Neural crest cell (in vitro differentiated cells): ENCODE measurements at regions not wholly inside any gene's neighbourhood (a gene's known extent, or its start where the extent isn't known, plus 50 kb on each side); places are given as distances from the start of the nearest gene placed in this dataset.

Source experiments
- DNase-seq: peaks from one replicate; pipeline ENCODE4 v3.0.0; 2021; ENCODE audit warnings: low read depth, mixed read lengths, low spot score
- H3K27ac Mint-ChIP-seq: one replicate; pipeline ENCODE4 v1.8.0; 2021; ENCODE audit warnings: mild to moderate bottlenecking, mixed read lengths; ENCODE audit not compliant: unreplicated experiment
- H3K27me3 Mint-ChIP-seq: 2 replicates; pipeline ENCODE4 v1.8.0; 2021; ENCODE audit warnings: low read depth, mild to moderate bottlenecking, mixed read lengths
- H3K36me3 Mint-ChIP-seq: 2 replicates; pipeline ENCODE4 v1.8.0; 2021; ENCODE audit warnings: low read depth, mild to moderate bottlenecking, mixed read lengths
- H3K4me1 Mint-ChIP-seq: 2 replicates; pipeline ENCODE4 v1.8.0; 2021; ENCODE audit warnings: mixed read lengths
- H3K4me3 Mint-ChIP-seq: one replicate; pipeline ENCODE4 v1.8.0; 2021; ENCODE audit warnings: mild to moderate bottlenecking, mixed read lengths
- H3K9me3 Mint-ChIP-seq: 2 replicates; pipeline ENCODE4 v1.8.0; 2021; ENCODE audit warnings: mixed read lengths
- TF ChIP-seq, protein P1 (sequence below): fragments of 200-600 bp; sonication (generic); conservative IDR thresholded peaks from 2 replicates; pipeline ENCODE4 v1.5.0; 2021; ENCODE audit warnings: antibody characterized with exemption, mild to moderate bottlenecking

DNA sequence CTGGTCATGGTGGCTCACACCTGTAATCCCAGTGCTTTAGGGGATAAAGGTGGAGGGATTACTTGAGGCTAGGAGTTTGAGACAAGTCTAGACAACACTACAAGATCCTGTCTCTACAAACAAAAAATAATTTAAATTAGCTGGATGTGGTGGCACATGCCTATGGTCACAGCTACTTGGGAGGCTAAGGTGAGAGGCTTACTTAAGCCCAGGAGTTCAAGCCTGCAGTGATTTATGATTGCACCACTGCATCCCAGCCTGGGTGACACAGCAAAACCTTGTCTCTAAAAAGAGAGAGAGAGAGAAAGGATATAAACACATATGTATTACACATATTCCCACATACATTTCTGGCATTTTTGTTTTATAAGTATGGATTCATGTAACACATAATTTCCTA is 325.2 kb downstream of the DUSP10 start:
- Mint-ChIP-seq H3K9me3 (no peaks in the 10 kb centered on the region), H3K4me1 (no peaks in the 10 kb centered on the region), H3K4me3 (no peak overlapping the region), H3K36me3 (no peaks in the 10 kb centered on the region), H3K27me3 (no peaks in the 10 kb centered on the region), H3K27ac (no peak overlapping the region)
- TF ChIP-seq, protein P1, sequence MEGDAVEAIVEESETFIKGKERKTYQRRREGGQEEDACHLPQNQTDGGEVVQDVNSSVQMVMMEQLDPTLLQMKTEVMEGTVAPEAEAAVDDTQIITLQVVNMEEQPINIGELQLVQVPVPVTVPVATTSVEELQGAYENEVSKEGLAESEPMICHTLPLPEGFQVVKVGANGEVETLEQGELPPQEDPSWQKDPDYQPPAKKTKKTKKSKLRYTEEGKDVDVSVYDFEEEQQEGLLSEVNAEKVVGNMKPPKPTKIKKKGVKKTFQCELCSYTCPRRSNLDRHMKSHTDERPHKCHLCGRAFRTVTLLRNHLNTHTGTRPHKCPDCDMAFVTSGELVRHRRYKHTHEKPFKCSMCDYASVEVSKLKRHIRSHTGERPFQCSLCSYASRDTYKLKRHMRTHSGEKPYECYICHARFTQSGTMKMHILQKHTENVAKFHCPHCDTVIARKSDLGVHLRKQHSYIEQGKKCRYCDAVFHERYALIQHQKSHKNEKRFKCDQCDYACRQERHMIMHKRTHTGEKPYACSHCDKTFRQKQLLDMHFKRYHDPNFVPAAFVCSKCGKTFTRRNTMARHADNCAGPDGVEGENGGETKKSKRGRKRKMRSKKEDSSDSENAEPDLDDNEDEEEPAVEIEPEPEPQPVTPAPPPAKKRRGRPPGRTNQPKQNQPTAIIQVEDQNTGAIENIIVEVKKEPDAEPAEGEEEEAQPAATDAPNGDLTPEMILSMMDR: no peak
- DNase-seq: no peak

DNA sequence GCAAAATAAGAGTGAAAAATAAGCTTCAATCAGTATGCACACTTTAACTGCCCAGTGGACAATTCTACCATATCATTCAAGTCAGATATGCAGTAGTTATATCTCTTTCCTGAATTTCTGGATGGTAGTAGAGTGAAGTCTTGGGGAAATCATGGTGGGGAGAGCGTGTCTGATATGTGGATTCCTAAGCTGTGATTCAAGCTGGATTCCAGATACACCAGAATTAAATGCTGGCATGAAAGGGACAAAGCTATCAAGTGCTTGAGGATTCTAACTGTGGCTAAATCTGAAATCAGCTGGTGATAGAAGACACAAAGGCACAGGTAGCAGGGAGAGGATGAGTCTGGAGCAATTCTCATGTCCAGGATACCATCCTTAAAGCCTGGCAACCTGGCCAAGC is 323.5 kb downstream of the DUSP10 start:
- Mint-ChIP-seq H3K4me1 (no peaks in the 10 kb centered on the region), H3K36me3 (no peaks in the 10 kb centered on the region), H3K9me3 (no peaks in the 10 kb centered on the region), H3K4me3 (no peak overlapping the region), H3K27me3 (peaks cover 4% of the 10 kb centered on the region), H3K27ac (no peak overlapping the region)
- no peak for DNase-seq
- TF ChIP-seq, protein P1: no peak

DNA sequence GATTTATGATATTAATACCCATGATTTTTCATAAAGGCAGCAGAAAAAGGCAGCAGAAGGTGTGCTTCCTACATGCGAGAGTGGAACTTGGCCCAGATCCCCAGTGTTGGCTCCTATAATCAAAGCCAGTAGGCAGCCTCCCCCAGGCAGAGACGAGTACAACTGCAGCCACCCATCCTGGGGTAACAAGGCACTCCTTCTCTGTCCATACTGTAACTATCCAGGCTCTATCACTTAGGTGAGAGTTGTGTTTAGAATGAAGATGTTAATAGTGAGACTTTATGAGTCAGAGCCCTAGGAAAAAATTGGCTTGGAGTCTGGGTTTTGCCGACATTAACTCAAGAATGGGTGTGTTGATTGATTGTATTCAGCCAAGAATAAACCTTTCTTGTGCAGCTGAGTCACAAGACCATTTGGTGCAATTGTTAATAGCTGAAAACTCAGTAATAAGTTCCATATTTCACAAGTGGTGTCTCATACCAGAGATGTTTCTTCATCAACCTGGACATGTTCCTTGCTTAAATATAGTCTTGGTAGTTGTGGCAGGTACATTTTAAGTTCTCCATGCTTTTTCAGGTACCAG is 322.3 kb downstream of the DUSP10 start:
- no peak for DNase-seq
- Mint-ChIP-seq H3K36me3 (no peaks in the 10 kb centered on the region), H3K4me1 (no peaks in the 10 kb centered on the region), H3K9me3 (no peaks in the 10 kb centered on the region), H3K27me3 (peaks cover 4% of the 10 kb centered on the region), H3K27ac (no peak overlapping the region), H3K4me3 (no peak overlapping the region)
- TF ChIP-seq, protein P1: no peak

DNA sequence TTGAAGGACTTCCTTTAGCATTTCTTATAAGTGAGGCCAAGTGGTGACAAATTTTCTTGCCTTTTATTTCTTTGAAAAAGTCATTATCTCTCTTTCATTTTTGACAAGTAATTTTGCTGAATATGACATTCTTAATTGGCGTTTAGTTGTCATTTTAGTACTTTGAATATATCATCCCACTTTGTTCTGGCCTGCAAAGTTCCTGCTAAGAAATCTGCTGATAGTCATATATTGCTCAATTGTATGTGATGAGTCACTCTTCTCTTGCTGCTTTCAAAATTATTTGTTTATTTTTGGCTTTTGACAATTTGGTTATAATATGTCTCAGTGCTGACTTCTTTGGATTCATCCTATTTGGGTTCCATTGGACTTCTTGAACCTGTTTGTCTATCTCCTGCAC is 312.6 kb downstream of the DUSP10 start:
- no peaks in the 10 kb centered on the region for H3K4me1 Mint-ChIP-seq
- no peak for DNase-seq
- TF ChIP-seq, protein P1: no peak
- H3K27ac Mint-ChIP-seq: no peak overlapping the region
- H3K27me3 Mint-ChIP-seq: peaks cover 16% of the 10 kb centered on the region
- no peaks in the 10 kb centered on the region for H3K9me3 Mint-ChIP-seq
- H3K36me3 Mint-ChIP-seq: no peaks in the 10 kb centered on the region
- no peak overlapping the region for H3K4me3 Mint-ChIP-seq

DNA sequence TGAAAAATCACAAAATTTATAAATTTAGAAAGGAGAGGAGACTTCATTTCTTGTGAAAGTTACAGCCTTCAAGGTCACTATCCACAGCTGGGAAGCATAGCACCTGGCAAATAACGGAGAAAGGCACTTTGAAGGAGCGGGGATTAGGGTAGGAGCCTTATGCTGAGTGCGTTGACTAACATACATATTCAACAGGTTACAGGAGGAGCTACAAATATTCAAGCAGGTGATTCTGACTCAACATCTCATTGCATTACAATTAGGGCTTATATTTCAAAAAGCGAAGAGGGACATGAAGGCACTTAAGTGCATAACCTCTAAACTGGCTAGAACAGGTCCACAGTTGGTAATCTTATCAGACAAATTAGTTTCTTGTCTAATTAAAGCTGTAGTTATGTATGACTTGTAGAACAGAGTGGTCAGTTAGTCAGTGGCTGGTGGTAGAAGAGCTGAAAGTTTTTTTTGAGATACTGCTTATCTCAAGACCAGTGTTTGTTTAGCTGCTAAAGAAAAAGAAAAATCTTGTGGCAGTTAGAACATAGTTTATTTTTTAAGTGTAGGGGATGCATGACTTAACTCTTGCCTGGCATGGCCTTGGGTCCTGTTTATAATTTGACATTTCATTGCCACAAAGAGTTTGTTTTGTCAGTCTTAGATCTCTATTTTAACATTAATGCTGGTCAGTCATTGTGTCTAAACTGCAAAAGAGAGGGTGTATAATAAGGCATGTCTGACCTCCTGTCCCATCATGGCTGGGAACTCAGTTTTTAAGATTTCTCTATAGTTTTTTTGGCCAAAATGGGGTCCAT is 311.5 kb downstream of the DUSP10 start:
- Mint-ChIP-seq H3K9me3 (no peaks in the 10 kb centered on the region), H3K4me1 (no peaks in the 10 kb centered on the region), H3K36me3 (no peaks in the 10 kb centered on the region), H3K27ac (no peak overlapping the region), H3K27me3 (peaks cover 11% of the 10 kb centered on the region), H3K4me3 (no peak overlapping the region)
- DNase-seq: no peak
- TF ChIP-seq, protein P1: no peak
